ENCODE measurements at regions not wholly inside any gene's neighbourhood (a gene's known extent, or its start where the extent isn't known, plus 50 kb on each side); places are given as distances from the start of the nearest gene placed in this dataset.

GRCh38 chr11:80899381-80899780, 1458.6 kb upstream of the TENM4 start (continued):
- TF ChIP-seq CHD7 (IDR thresholded peaks at IDR 0.05; ENCODE audit: insufficient replicate concordance, low read length) (no peak), USF2 (IDR thresholded peaks at IDR 0.05; ENCODE audit: low read length) (no peak), NRF1 (IDR thresholded peaks at IDR 0.05; ENCODE audit: low read depth, low read length) (no peak), ASH2L (IDR thresholded peaks at IDR 0.05; ENCODE audit: low read length) (no peak), SAP30 (IDR thresholded peaks at IDR 0.05; ENCODE audit: insufficient read depth, insufficient replicate concordance, low read length) (no peak), TCF12 (IDR thresholded peaks at IDR 0.05; ENCODE audit: low read depth, low read length) (no peak), GABPA (IDR thresholded peaks at IDR 0.05; ENCODE audit: borderline replicate concordance, insufficient read depth, low read length) (no peak), CEBPB (IDR thresholded peaks at IDR 0.05; ENCODE audit: low read depth, low read length) (no peak), CHD1 (IDR thresholded peaks at IDR 0.05; ENCODE audit: low read depth, low read length) (no peak), CHD2 (IDR thresholded peaks at IDR 0.05; ENCODE audit: low read length) (no peak)

Data from H1 (cell line).